Muscle of leg (tissue), 3 donors: ENCODE measurements at regions not wholly inside any gene's neighbourhood (a gene's known extent, or its start where the extent isn't known, plus 50 kb on each side); places are given as distances from the start of the nearest gene placed in this dataset.
A peak's percentile ranks its signal among the peaks of the same experiment; 100 is the strongest.

Experiments
- DNase-seq: peaks from one replicate; pipeline ENCODE4 v3.0.0; 2013
- H3K27ac ChIP-seq: one replicate; pipeline ENCODE4 v1.5.1; 2013; ENCODE audit warnings: mild to moderate bottlenecking, low read length, control low read depth
- H3K27me3 ChIP-seq: one replicate; pipeline ENCODE4 v1.6.1; 2013; ENCODE audit warnings: low read length; ENCODE audit not compliant: control insufficient read depth, insufficient read depth
- H3K36me3 ChIP-seq: one replicate; pipeline ENCODE4 v1.6.1; 2013; ENCODE audit warnings: low read length; ENCODE audit not compliant: control insufficient read depth, insufficient read depth
- H3K4me1 ChIP-seq: one replicate; pipeline ENCODE4 v1.6.1; 2013; ENCODE audit warnings: low read length; ENCODE audit not compliant: control insufficient read depth, insufficient read depth
- H3K4me3 ChIP-seq: one replicate; pipeline ENCODE4 v1.5.1; 2013; ENCODE audit warnings: low read length, control low read depth
- H3K9me3 ChIP-seq: replicated peaks from 2 replicates; pipeline ENCODE4 v1.6.1; 2013; ENCODE audit warnings: low read depth, low read length; ENCODE audit not compliant: control insufficient read depth
- WGBS: methylation state at CpG from one replicate; pipeline ENCODE4 v1.1.5; 2013; ENCODE audit warnings: missing lambda C conversion rate; ENCODE audit not compliant: insufficient coverage; 5-methylcytosine and 5-hydroxymethylcytosine counted together

DNA sequence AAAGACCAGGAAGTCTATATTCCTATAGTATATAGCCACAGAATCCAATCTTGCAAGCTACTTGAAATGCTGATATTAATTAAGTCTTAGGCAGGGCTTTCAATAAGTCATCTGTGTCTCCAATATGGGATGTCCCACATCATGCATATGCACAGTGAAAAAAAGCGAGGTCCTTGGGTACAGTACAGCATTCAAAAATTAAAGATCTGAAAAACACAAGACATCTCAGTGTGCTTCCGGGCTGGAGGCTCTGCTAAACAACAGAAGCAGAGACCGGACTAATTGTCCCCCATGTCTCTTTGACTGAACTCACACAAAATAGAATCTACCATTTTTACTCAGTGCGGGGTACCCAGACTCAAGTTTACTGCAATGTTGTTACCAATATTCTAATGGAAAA is 156.0 kb downstream of the DAD1 start:
- DNase-seq, result no peak
- H3K4me3 ChIP-seq, result no peak overlapping the region
- 92% methylated on average over 2 of the region's 4 CpGs for WGBS
- no peak overlapping the region for H3K27ac ChIP-seq
- H3K36me3 ChIP-seq, result no peaks in the 10 kb centered on the region
- no peaks in the 10 kb centered on the region for H3K27me3 ChIP-seq
- peaks cover 15% of the 10 kb centered on the region for H3K4me1 ChIP-seq
- no peaks in the 10 kb centered on the region for H3K9me3 ChIP-seq

DNA sequence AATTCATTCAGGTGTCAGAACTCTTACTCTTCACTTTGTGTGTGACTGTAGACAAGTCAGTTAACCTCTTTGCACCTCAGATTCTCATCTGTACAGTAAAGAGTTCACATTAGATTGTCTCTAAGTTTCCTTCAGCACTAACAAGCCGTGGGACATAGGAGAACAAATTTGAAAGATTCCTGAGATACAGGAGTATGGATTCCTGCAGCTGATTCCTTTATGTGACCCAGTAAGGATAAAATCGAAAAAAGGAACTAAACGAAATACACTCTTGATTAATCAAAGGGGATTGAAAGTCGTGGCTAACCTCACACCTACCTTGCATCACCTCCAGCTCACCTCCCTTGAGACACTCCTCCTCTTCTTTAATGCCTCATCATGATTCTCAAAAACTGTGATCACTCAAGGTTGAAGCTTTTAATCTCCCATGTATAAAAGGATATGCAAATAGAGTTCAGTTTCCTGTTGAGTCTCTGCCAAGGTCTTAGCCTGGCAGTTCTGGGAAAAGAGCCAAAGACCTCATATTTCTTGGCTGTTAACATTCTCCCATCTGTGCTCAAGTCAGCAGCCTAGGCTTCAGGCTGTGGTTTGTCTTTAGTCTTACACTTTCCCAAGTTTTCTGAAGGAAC is 156.6 kb downstream of the DAD1 start:
- peak; percentile 85 for DNase-seq
- Histone ChIP-seq H3K4me3 (no peak overlapping the region), H3K9me3 (no peaks in the 10 kb centered on the region), H3K27me3 (no peaks in the 10 kb centered on the region), H3K27ac (no peak overlapping the region), H3K4me1 (peaks cover 15% of the 10 kb centered on the region), H3K36me3 (no peaks in the 10 kb centered on the region)
- whole genome bisulfite sequencing, result no CpG with 5 or more reads among the region's 4 CpGs

DNA sequence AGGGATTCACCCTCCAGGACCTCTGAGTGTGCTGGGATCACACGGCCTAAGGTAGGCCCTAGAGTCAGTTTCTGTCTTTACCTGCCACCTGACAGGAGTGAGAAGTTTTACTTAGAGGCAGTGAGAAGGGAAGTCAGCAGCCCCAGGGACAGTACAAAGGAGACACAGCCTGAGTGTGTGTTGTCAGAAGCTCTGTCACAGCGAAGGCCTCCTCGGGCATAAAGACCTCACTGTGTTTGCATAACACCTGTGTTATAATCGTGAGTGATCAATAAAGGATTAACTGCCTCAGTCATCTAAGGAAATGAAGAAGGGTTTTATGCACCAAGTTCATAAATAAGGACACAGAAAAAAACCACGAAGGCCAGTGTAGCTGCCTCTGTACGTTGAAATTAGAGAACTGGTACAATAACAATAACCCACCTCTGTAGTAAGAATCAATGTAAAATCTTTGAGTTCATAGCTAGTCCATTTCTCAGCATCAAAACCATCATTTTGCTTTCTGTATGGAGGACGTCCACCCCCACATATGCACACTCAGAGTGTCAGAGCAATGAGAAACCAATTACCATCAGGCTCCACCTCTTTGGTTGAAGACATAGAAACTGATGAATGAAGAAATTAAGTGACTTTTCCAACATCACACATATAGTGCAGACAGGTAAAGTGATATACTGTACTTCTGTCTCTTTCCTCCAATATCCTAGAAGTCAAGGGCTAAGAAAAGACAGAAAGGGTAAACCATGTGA is 159.3 kb downstream of the DAD1 start:
- Histone ChIP-seq H3K4me1 (peaks cover 13% of the 10 kb centered on the region), H3K27me3 (no peaks in the 10 kb centered on the region), H3K36me3 (no peaks in the 10 kb centered on the region), H3K9me3 (no peaks in the 10 kb centered on the region), H3K27ac (no peak overlapping the region), H3K4me3 (no peak overlapping the region)
- no peak for DNase-seq
- 93% methylated on average over 3 of the region's 7 CpGs for WGBS

DNA sequence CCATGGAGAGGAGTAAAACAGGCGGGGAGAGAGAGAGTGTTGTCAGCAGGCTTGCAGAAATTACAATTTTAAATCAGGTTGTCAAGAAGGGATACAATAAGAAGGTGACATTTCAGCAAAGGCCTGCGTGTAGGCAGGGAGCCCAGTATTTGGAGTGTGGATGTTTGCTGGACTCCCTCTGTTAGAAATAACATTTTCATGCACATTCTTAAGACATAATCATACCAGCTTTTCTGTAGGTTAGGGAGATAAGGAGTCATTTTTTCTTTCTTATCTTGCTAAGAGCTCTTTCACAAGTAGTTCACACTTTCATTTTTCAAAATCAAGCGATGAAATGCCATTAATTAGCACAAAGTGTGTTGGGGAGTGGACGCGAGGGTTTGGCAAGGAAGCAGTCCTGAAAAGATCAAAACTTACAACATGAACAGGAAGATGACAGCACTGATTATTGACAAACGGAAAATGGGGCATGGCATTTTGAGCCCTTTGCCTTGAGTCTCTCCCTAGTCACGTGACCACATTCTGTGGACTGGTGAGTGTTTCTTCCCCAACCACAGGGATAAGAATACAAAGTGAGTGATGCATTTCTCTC is 160.2 kb downstream of the DAD1 start:
- H3K27ac ChIP-seq, result no peak overlapping the region
- peaks cover 10% of the 10 kb centered on the region for H3K4me1 ChIP-seq
- no peaks in the 10 kb centered on the region for H3K9me3 ChIP-seq

DNA sequence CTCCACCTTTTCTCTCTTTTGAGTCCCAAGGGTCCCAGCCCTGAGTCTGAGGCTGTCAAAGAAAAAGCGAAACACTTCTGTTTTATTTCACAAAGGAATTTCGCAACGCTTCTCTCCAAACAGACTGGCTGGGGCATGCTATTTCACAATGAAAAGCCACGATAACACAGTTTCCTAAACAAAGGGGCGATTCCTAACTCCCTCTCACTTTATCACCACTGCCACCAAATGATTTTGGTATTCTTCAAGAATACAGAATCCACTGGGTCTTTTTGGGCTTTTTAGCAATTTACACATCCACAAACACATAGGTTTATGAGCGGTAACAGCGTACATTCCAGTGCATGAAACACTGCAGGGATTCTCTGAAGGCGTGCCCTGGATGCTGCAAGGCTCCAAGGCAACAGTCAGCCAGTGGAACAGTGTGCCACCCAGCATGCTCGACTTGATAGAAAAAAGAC is 161.2 kb downstream of the DAD1 start:
- no peak overlapping the region for H3K27ac ChIP-seq
- peaks cover 8% of the 10 kb centered on the region for H3K4me1 ChIP-seq
- H3K4me3 ChIP-seq, result no peak overlapping the region
- H3K36me3 ChIP-seq, result no peaks in the 10 kb centered on the region
- peak; percentile 47 for DNase-seq
- no peaks in the 10 kb centered on the region for H3K27me3 ChIP-seq
- WGBS, result 42% methylated on average over 9 of the region's 9 CpGs
- H3K9me3 ChIP-seq, result no peaks in the 10 kb centered on the region

More for the DNA sequence above, 160.2 kb downstream of the DAD1 start:
- H3K4me3 ChIP-seq, result no peak overlapping the region
- no peaks in the 10 kb centered on the region for H3K36me3 ChIP-seq
- DNase-seq, result no peak
- 60% methylated on average over 1 of the region's 7 CpGs for WGBS
- H3K27me3 ChIP-seq, result no peaks in the 10 kb centered on the region

DNA sequence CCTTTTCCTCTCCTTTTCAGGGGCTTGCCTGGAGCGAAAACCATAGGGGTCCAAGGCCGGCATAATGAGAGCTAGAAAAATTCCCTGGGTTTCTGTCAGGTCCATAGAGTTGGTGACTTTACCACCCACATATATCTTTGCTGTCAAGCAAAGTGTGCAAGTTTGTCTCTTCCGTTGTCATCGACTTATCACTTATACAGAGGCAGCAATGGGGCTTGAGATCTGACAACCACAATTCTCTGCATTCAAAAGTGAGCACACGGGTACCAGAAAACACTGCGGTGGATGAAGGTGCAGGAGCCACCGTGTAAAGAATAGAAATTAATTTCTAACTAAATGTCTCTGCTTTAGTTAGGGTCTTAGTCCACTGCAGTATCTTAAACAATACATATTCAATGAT is 162.3 kb downstream of the DAD1 start:
- Histone ChIP-seq H3K27ac (no peak overlapping the region), H3K4me3 (no peak overlapping the region), H3K4me1 (peaks cover 3% of the 10 kb centered on the region), H3K27me3 (no peaks in the 10 kb centered on the region), H3K9me3 (no peaks in the 10 kb centered on the region), H3K36me3 (no peaks in the 10 kb centered on the region)
- DNase-seq, result no peak
- 56% methylated on average over 3 of the region's 7 CpGs for WGBS

DNA sequence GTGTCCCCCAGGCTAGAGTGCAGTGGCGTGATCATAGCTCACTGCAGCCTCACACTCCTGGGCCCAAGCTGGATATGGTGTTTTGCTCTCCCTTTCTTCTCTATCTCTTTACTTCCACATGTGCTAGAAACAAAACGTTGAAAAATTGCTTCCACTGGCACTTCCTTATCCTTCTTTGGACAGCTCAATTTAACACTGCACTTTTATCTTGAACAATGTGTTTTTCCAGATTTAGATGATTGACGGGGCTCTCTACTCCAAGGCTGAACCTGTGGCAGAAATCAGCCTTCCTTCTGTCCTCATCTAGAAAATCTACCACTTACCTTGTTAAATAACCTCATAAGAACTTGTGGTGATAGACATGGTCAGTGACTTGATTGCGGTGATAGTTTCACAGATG is 165.1 kb downstream of the DAD1 start:
- H3K36me3 ChIP-seq, result no peaks in the 10 kb centered on the region
- WGBS, result 83% methylated on average over 1 of the region's 4 CpGs
- DNase-seq, result no peak
- H3K4me3 ChIP-seq, result no peak overlapping the region
- no peaks in the 10 kb centered on the region for H3K4me1 ChIP-seq
- no peak overlapping the region for H3K27ac ChIP-seq
- H3K27me3 ChIP-seq, result no peaks in the 10 kb centered on the region
- no peaks in the 10 kb centered on the region for H3K9me3 ChIP-seq

DNA sequence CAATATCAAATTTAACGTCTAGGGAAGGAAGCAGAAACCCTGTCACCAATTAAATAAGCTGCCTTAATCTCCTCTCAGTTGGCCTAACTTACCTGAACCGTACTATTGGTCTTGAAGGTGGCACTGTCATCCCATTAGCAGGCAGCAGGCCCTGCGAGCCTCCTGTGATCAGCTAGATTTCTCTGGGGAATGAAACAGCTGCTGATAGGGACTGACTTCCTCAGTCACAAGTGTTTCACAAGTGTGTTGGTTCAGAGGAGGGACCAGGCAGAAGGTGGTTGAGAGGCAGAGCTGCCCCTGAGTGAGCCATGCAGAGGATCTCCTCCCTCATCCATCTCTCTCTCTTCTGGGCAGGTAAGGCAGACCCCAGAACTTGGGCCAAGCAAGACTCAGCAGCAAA is 166.8 kb downstream of the DAD1 start:
- no CpG with 5 or more reads among the region's 3 CpGs for WGBS
- H3K27ac ChIP-seq, result no peak overlapping the region
- H3K27me3 ChIP-seq, result no peaks in the 10 kb centered on the region
- H3K4me3 ChIP-seq, result no peak overlapping the region
- DNase-seq, result no peak
- no peaks in the 10 kb centered on the region for H3K4me1 ChIP-seq
- no peaks in the 10 kb centered on the region for H3K9me3 ChIP-seq
- H3K36me3 ChIP-seq, result no peaks in the 10 kb centered on the region

DNA sequence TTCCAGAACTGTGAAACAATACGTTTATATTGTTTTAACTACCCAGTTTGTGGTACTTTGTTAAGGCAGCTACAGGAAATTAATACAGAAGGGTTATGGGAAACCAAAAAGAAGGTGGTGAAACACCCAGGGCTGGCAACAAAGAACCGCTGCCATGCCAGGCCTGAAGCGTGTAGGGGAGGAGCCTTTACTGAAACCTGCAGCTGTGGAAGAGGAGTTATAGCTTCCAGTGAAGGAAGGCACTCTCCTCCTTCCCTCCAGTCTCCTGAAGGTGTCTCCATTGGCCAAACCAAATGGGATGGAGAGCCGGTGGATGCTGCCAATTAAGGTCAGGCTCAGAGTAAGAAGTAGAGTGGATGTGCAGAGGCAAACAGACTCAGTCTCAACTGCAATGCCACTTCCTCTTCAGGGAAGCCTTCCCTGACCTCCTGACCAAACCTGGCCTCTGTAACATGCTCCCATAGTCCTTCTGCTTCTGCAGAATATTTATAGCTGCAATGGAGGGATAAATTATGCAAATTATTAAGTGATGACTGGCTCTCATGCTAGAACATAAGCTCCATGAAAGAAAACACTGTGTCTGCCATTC is 168.3 kb downstream of the DAD1 start:
- no peak overlapping the region for H3K4me3 ChIP-seq
- H3K36me3 ChIP-seq, result no peaks in the 10 kb centered on the region
- no peaks in the 10 kb centered on the region for H3K9me3 ChIP-seq
- no peak for DNase-seq
- H3K27me3 ChIP-seq, result no peaks in the 10 kb centered on the region
- no peak overlapping the region for H3K27ac ChIP-seq
- no CpG with 5 or more reads among the region's 4 CpGs for WGBS
- no peaks in the 10 kb centered on the region for H3K4me1 ChIP-seq

DNA sequence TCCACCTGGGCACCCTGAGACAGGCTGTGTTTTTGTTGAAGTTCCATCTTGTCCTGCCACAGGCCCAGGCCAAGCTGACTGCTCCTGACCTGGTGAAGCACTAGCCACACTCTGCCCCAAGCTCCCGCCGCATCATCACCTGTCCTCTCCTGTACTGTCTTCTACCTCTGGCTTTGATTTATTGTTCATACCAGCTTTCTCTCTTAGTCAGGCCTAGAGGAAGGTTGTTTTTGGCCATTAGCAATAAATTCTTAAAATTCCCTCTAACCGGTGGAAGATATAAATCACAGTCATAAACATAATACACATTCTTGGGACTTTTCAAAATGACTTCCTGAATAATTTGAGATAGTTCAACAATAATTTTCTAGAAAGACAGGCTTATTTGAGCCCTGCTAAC is 169.4 kb downstream of the DAD1 start:
- WGBS, result no CpG with 5 or more reads among the region's 3 CpGs
- Histone ChIP-seq H3K4me3 (no peak overlapping the region), H3K36me3 (no peaks in the 10 kb centered on the region), H3K4me1 (no peaks in the 10 kb centered on the region), H3K9me3 (no peaks in the 10 kb centered on the region), H3K27me3 (no peaks in the 10 kb centered on the region), H3K27ac (no peak overlapping the region)
- no peak for DNase-seq
